Limb (tissue), 2 donors: ENCODE measurements at regions not wholly inside any gene's neighbourhood (a gene's known extent, or its start where the extent isn't known, plus 50 kb on each side); places are given as distances from the start of the nearest gene placed in this dataset.

Source experiments
- DNase-seq, 2 donors: peaks; one replicate each; pipeline ENCODE4 v3.0.0-alpha.2; 2016; ENCODE audit errors: extremely low spot score in 2 of 2

GRCh38 chr9:135336722-135337527, 142.7 kb upstream of the PPP1R26 start:
- peak in 1 of 2 donors; percentile 18 for DNase-seq

GRCh38 chr9:135338546-135338945, 141.0 kb upstream of the PPP1R26 start:
- peak in 1 of 2 donors; percentile 18 for DNase-seq

GRCh38 chr9:135339378-135339973, 140.1 kb upstream of the PPP1R26 start:
- peak in 1 of 2 donors; percentile 24 for DNase-seq

GRCh38 chr9:135340143-135340655, 139.4 kb upstream of the PPP1R26 start:
- DNase-seq = peak in 1 of 2 donors; percentile 19

GRCh38 chr9:135340726-135341475, 138.7 kb upstream of the PPP1R26 start:
- DNase-seq = peak in 1 of 2 donors; percentile 22

DNA sequence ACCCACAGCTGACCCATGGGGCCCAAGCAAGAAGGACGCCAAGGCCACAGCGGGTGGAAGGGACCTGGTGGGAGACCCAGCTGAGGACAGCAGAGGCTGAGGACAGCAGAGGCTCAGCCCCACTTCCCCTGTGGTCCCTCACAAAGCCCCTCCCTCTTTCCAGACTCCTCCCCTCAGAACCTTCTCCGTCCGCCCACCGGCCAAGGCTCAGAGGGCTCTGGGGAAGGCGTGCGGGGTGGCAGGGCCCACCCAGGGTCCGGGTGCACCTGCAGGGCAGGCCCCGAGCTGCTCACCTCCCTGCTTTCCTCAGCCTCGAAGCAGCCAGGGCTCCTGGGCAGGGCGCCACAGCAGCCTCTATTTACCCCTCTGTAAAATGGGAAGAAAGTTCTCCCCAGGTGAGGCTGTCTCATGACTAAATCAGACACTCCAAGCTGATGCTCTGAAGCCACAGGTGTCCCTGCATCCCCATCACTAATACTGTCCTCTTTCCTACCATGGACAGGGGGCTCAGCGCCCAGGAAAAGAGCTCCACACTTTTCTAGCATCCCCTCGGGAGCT, 137.9 kb upstream of the PPP1R26 start:
- peak in 1 of 2 donors; percentile 26 for DNase-seq

DNA sequence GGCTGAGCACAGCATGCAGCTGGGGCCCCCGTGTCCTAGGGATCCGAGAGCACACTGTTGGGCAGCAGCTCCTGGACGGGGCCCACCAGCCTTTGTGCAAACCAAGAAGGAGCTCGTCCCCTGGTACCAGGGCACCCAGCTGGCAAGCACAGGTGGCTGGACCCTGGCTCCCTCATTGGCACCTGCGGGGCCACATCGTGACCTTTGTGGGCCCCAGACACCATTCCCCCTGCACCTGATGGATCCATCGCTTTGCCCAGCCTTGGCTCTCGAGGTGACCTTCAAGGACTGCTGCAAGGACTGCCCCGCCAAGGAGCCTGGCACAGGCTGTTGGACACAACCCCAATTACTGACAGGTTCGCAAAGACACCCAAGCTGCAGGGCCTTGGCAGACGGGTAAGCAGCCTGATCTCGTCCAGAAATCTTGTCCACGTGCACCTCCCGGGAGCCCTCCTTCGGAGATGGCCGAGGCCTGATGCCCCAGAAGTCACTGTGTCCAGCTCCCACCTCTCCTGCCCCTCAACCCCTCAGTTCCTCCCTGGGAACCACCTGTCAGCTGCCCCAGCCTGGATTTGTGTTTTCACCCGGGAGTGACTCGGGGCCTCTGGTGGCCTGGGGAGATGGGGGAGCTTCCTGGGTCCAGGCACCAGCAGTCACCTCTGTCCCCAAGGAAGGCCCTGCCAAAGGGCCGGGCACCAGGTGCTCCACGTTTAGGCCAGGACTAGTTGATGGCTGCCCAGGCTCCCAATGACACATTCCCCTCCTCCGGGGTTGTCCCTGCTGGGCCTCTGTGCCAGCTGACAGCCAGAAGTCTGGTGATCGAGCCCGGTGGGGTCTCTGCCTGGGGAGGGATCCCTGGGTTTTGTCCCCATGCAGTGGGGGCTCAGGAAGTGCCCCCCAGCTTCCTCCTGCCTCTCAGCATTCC, 137.1 kb upstream of the PPP1R26 start:
- peak in 1 of 2 donors; percentile 23 for DNase-seq

DNA sequence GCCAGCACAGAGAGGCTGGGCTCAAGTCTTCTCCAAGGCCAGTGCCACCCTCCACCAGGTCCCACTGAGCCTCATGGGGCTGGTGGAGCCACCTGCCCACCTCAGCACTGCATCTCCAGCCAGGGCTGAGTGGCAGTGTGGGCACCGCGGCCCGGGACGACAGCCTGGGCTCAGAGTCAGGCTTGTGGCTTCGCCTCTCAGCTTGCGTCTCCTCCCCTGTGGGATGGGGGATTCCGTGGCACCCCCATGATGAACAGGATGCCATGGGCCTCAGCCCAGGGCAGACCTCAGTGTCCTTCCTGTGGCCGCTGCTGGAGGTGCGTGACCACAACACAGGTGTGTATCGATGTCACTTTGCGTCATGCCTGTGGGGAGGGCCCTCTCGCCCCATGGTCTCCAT, 136.4 kb upstream of the PPP1R26 start:
- peak in 1 of 2 donors; percentile 14 for DNase-seq

- DNase-seq = peak; percentile 27 to 88
These were observed 135.6 kb upstream of the PPP1R26 start for GRCh38 chr9:135343837-135344522.

GRCh38 chr9:135344523-135344901, 135.1 kb upstream of the PPP1R26 start:
- DNase-seq = no peak

DNA sequence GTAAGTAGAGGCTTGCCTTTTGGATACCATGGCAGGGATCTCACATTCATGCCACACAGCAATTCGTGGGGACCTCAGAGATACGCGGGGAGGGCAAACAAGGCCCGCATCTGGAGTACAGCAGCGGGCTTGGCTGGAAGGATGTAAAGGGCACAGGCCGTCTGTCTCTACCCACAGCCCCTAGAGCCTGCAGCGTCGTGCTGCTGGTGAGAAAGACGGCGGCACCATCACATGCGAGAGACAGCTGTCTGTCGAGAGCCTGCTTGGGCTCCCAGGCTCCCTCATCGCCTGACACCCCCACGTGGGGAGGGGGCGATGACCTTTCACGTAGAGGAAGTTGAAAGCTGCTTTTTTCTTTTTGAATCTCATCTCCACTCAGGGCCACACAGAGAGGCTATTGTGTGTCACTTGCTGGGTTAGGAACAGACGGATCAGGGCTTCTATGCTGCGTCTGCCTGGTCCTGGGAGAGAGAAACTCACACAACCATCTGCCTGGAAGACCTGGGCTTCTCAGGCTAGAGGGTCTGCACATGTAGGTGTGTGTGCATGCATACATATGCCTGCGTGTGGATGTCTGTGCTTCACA, 134.6 kb upstream of the PPP1R26 start:
- DNase-seq = peak in 1 of 2 donors; percentile 25

DNA sequence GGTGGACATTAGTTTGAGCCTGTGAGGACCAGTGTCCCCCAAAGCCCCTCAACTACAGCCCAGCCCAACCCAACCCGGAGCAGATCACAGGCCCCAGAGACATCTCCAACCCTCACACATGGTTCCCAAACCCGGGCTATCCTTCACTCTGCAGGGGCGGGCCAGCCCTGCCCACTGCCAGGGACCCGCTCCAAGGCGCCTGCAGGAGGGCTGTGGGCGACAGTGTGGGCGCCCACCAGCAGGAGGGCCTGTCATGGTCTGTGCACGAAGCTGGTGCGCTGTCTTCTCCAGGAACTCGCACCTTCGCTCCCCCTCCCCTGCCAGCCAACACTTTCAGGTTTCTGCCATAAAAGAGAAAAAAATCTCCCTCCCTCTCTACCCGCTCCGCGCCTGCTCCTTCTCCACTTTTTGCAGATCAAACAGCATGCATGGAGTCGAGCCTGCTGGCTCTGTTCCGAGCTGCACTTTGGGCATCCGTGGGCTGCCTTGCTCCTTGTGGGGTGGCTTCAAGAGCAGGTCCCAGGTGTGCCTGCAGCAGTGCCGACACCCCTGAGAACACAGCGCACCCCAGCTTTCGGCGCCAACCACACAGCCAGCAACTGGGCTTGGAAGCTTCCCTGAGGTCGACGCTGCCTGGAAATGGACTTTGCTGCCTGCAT, 133.7 kb upstream of the PPP1R26 start:
- peak in 1 of 2 donors; percentile 24 for DNase-seq

GRCh38 chr9:135346438-135347050, 133.0 kb upstream of the PPP1R26 start:
- peak in 1 of 2 donors; percentile 24 for DNase-seq

DNA sequence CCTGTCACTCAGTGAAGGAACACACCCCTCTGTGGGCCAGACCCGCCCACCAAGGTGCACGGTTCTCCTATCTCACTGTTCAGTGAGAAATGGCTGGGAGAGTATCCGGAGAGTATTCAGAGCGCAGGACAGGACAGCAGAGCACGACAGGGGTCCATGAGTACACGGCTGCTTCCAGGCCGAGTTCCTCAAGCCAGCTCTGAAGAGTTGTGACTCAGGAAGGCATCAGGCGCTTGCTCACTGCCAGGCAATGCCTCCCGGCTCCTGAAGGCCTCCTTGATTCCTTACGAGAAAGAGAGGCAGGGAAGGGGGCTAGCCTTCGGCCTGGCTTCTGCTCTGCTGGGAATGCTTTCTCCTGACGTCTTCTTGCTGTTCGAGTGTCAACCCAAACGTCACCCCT, 132.1 kb upstream of the PPP1R26 start:
- no peak for DNase-seq

DNA sequence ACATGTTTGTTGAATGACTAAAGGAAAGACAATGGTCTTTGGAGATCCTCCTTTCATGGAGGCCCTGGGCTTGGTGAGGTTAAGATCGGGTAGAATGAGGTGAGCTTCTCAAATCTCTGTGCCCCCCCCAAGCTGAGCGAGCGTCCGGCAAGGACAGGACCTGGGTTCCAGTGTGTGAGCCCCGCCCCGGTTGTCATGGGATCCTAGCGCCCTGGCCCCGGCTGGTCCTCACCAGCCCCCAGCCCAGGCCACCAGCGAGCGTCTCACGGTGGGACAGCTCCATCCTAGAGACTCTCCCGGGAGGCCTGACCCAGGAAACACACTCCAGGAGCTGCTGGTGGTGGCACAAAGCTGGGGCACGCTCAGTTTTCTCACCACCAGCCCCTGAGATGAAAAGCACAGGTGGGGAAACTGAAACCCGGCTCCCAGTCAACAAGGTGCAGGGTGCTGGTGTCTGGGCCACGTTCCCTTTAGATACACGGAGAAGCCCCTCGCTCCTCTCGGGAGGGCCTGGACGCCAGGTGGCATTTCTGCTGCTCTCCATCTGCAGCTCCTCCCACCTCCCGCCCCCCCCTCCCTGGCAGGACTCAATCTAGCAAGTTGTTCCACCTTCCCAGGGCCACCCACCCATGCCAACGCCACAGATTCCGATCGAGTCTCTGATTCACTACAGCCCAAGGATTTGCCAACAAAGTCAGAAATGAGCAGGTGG, 131.3 kb upstream of the PPP1R26 start:
- no peak for DNase-seq

DNA sequence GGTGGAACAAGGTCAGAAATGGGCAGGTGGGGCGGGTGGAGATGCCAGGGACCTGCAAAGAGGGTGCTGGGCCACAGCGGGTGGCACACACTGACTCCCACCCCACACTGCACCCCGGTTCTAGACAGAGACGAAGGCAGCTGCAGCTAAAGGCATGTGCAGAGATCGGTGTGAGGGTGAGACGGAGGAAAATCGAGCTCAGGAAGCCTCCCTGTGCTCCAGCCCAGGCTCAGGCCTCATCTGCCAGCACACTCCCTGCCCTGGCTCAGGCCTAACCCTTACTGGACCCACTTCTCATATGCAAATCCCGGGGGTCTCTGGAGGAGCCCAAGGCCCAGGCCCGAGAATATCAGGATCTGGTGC, 130.8 kb upstream of the PPP1R26 start:
- no peak for DNase-seq

DNA sequence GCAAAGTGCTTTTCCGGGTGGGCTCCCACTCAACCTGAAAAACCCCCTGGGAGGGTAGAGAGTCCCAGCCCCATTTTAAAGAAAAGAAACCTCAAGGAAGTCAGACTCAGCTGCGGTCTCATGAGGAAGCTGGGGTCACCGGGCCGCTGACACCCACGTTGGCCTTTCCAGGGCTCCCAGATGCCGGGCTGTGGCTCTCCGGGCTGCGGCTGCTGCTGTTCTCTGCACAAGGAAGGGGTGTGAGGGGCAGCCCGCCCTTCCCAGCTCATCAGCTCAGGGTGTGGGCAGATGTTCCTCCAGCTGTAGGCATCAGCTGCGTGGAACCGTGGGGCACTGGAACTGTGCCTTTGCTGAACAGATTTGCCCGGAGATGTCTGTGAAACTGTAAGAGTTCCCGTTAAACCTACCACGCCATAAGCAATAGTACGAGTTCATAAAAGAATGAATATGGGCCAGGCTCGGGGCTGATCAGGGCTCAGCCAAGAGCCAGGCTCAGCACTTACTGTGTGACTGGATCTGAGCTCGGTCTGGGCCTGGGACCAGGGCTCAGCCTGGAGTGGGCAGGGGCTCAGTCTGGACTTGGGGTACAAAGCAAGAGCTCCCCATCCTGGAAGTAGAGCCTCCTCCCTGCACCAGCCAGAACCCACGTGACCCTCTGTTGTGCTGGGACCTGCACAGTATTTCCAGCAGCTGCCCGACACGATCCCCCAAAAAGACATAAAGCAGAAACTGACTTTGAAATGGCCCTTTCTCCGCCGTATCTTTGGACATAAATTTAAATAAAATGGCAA, 130.2 kb upstream of the PPP1R26 start:
- DNase-seq = no peak
